ENCODE measurements at regions not wholly inside any gene's neighbourhood (a gene's known extent, or its start where the extent isn't known, plus 50 kb on each side); places are given as distances from the start of the nearest gene placed in this dataset.

- Mint-ChIP-seq H3K9me3 (ENCODE audit: unreplicated experiment) (no peaks in the 10 kb centered on the region), H3K4me1 (ENCODE audit: insufficient read depth, unreplicated experiment) (no peaks in the 10 kb centered on the region), H3K4me3 (ENCODE audit: unreplicated experiment) (no peak overlapping the region), H3K27ac (ENCODE audit: low read depth, unreplicated experiment) (no peak overlapping the region), H3K36me3 (ENCODE audit: insufficient read depth, unreplicated experiment) (no peaks in the 10 kb centered on the region), H3K27me3 (ENCODE audit: insufficient read depth, unreplicated experiment) (peaks cover 82% of the 10 kb centered on the region)
- intact Hi-C loops (cut with micrococcal nuclease) = no loop called here
- BruUV-seq (replicated peaks) = no TSS peak
- no peak for DNase-seq (ENCODE audit: unreplicated experiment)
- POLR2A ChIA-PET = no interaction called here
- no peak for TF ChIP-seq CTCF (IDR thresholded peaks at IDR 0.05; ENCODE audit: unreplicated experiment)
- CTCF ChIA-PET = no interaction called here
Observed at GRCh38 chr7:118684796-118685195, 460.3 kb downstream of the ANKRD7 start.

- ChIA-PET POLR2A (no interaction called here), CTCF (no interaction called here)
- TF ChIP-seq CTCF (IDR thresholded peaks at IDR 0.05; ENCODE audit: unreplicated experiment) = no peak
- no peaks in the 10 kb centered on the region for H3K4me1 Mint-ChIP-seq (ENCODE audit: insufficient read depth, unreplicated experiment)
- H3K4me3 Mint-ChIP-seq (ENCODE audit: unreplicated experiment) = no peak overlapping the region
- no TSS peak for BruUV-seq (replicated peaks)
- H3K27me3 Mint-ChIP-seq (ENCODE audit: insufficient read depth, unreplicated experiment) = peaks cover 72% of the 10 kb centered on the region
- DNase-seq (ENCODE audit: unreplicated experiment) = no peak
- H3K27ac Mint-ChIP-seq (ENCODE audit: low read depth, unreplicated experiment) = no peak overlapping the region
- H3K36me3 Mint-ChIP-seq (ENCODE audit: insufficient read depth, unreplicated experiment) = no peaks in the 10 kb centered on the region
- intact Hi-C loops (cut with micrococcal nuclease) = no loop called here
- H3K9me3 Mint-ChIP-seq (ENCODE audit: unreplicated experiment) = no peaks in the 10 kb centered on the region
Observed at GRCh38 chr7:118689403-118689802, 464.9 kb downstream of the ANKRD7 start.

GRCh38 chr7:118696879-118697278, 472.4 kb downstream of the ANKRD7 start:
- no peaks in the 10 kb centered on the region for H3K4me1 Mint-ChIP-seq (ENCODE audit: insufficient read depth, unreplicated experiment)
- H3K4me3 Mint-ChIP-seq (ENCODE audit: unreplicated experiment) = no peak overlapping the region
- intact Hi-C loops (cut with micrococcal nuclease) = no loop called here
- no peaks in the 10 kb centered on the region for H3K36me3 Mint-ChIP-seq (ENCODE audit: insufficient read depth, unreplicated experiment)
- POLR2A ChIA-PET = no interaction called here
- no TSS peak for BruUV-seq (replicated peaks)
- CTCF ChIA-PET = no interaction called here
- DNase-seq (ENCODE audit: unreplicated experiment) = no peak
- H3K9me3 Mint-ChIP-seq (ENCODE audit: unreplicated experiment) = no peaks in the 10 kb centered on the region
- peaks cover 87% of the 10 kb centered on the region for H3K27me3 Mint-ChIP-seq (ENCODE audit: insufficient read depth, unreplicated experiment)
- H3K27ac Mint-ChIP-seq (ENCODE audit: low read depth, unreplicated experiment) = no peak overlapping the region
- no peak for TF ChIP-seq CTCF (IDR thresholded peaks at IDR 0.05; ENCODE audit: unreplicated experiment)

- H3K27me3 Mint-ChIP-seq (ENCODE audit: insufficient read depth, unreplicated experiment) = peaks cover 80% of the 10 kb centered on the region
- no peaks in the 10 kb centered on the region for H3K4me1 Mint-ChIP-seq (ENCODE audit: insufficient read depth, unreplicated experiment)
- no peaks in the 10 kb centered on the region for H3K9me3 Mint-ChIP-seq (ENCODE audit: unreplicated experiment)
- DNase-seq (ENCODE audit: unreplicated experiment) = no peak
- H3K4me3 Mint-ChIP-seq (ENCODE audit: unreplicated experiment) = no peak overlapping the region
- H3K27ac Mint-ChIP-seq (ENCODE audit: low read depth, unreplicated experiment) = no peak overlapping the region
- no peak for TF ChIP-seq CTCF (IDR thresholded peaks at IDR 0.05; ENCODE audit: unreplicated experiment)
- no peaks in the 10 kb centered on the region for H3K36me3 Mint-ChIP-seq (ENCODE audit: insufficient read depth, unreplicated experiment)
- BruUV-seq (replicated peaks) = no TSS peak
- POLR2A ChIA-PET = no interaction called here
- CTCF ChIA-PET = interaction anchor here (0.6 kb wide), 1 partner anchor 1070 kb away, joined by 3 read pairs; no protein-coding TSS in a partner anchor
- intact Hi-C loops (cut with micrococcal nuclease) = no loop called here
Observed at GRCh38 chr7:118699222-118699621, 474.7 kb downstream of the ANKRD7 start.

Data from MCF 10A (cell line).